ENCODE measurements at regions not wholly inside any gene's neighbourhood (a gene's known extent, or its start where the extent isn't known, plus 50 kb on each side); places are given as distances from the start of the nearest gene placed in this dataset.

GRCh38 chr18:22734105-22734661, 198.9 kb upstream of the RBBP8 start:
- FAIRE-seq (no peak), DNase-seq (peak in 1 of 5 donors; percentile 1)
- intact Hi-C loops (cut with DNase I), result no loop called here
- H3K4me1 ChIP-seq (ENCODE audit: control insufficient read depth in 2 of 3, insufficient read depth in 2 of 3, low read depth in 1 of 3, low read length in 3 of 3), result peaks cover 0 to 8% (median 0%) of the 10 kb centered on the region in 3 donors
- no peak overlapping the region for H3K9ac ChIP-seq (ENCODE audit: low read length in 3 of 3)
- no peaks in the 10 kb centered on the region for H3K27me3 ChIP-seq (ENCODE audit: control insufficient read depth, insufficient read depth, low read length)
- H3K36me3 ChIP-seq (ENCODE audit: control insufficient read depth in 2 of 3, insufficient read depth in 3 of 3, low read length in 3 of 3), result no peaks in the 10 kb centered on the region
- no peak for TF ChIP-seq CTCF (IDR thresholded peaks at IDR 0.05; ENCODE audit: borderline replicate concordance, extremely low read depth, insufficient read depth)
- H3K9me3 ChIP-seq (ENCODE audit: control insufficient read depth in 2 of 3, insufficient read depth in 1 of 3, low read length in 3 of 3), result no peaks in the 10 kb centered on the region
- H3K4me3 ChIP-seq (ENCODE audit: low read length in 3 of 3), result no peak overlapping the region
- no peak overlapping the region for H3K27ac ChIP-seq (ENCODE audit: low read depth in 2 of 2, low read length in 2 of 2)

GRCh38 chr18:22734791-22735627, 198.1 kb upstream of the RBBP8 start:
- no peak for TF ChIP-seq CTCF (IDR thresholded peaks at IDR 0.05; ENCODE audit: borderline replicate concordance, extremely low read depth, insufficient read depth)
- Histone ChIP-seq H3K4me1 (ENCODE audit: control insufficient read depth in 2 of 3, insufficient read depth in 2 of 3, low read depth in 1 of 3, low read length in 3 of 3) (peaks cover 0 to 8% (median 0%) of the 10 kb centered on the region in 3 donors), H3K4me3 (ENCODE audit: low read length in 3 of 3) (no peak overlapping the region), H3K36me3 (ENCODE audit: control insufficient read depth in 2 of 3, insufficient read depth in 3 of 3, low read length in 3 of 3) (no peaks in the 10 kb centered on the region), H3K9ac (ENCODE audit: low read length in 3 of 3) (no peak overlapping the region), H3K9me3 (ENCODE audit: control insufficient read depth in 2 of 3, insufficient read depth in 1 of 3, low read length in 3 of 3) (no peaks in the 10 kb centered on the region), H3K27ac (ENCODE audit: low read depth in 2 of 2, low read length in 2 of 2) (no peak overlapping the region), H3K27me3 (ENCODE audit: control insufficient read depth, insufficient read depth, low read length) (no peaks in the 10 kb centered on the region)
- FAIRE-seq (no peak), DNase-seq (no peak)
- intact Hi-C loops (cut with DNase I), result no loop called here

- H3K4me1 ChIP-seq (ENCODE audit: control insufficient read depth in 2 of 3, insufficient read depth in 2 of 3, low read depth in 1 of 3, low read length in 3 of 3), result no peaks in the 10 kb centered on the region
- DNase-seq (no peak), FAIRE-seq (no peak)
- no peaks in the 10 kb centered on the region for H3K9me3 ChIP-seq (ENCODE audit: control insufficient read depth in 2 of 3, insufficient read depth in 1 of 3, low read length in 3 of 3)
- TF ChIP-seq CTCF (IDR thresholded peaks at IDR 0.05; ENCODE audit: borderline replicate concordance, extremely low read depth, insufficient read depth), result no peak
- intact Hi-C loops (cut with DNase I), result no loop called here
- H3K9ac ChIP-seq (ENCODE audit: low read length in 3 of 3), result no peak overlapping the region
- no peaks in the 10 kb centered on the region for H3K27me3 ChIP-seq (ENCODE audit: control insufficient read depth, insufficient read depth, low read length)
- no peaks in the 10 kb centered on the region for H3K36me3 ChIP-seq (ENCODE audit: control insufficient read depth in 2 of 3, insufficient read depth in 3 of 3, low read length in 3 of 3)
- H3K27ac ChIP-seq (ENCODE audit: low read depth in 2 of 2, low read length in 2 of 2), result no peak overlapping the region
- no peak overlapping the region for H3K4me3 ChIP-seq (ENCODE audit: low read length in 3 of 3)
Measured at GRCh38 chr18:22737054-22737453, 196.1 kb upstream of the RBBP8 start.
